Tibial nerve (tissue), 4 donors: ENCODE measurements at regions not wholly inside any gene's neighbourhood (a gene's known extent, or its start where the extent isn't known, plus 50 kb on each side); places are given as distances from the start of the nearest gene placed in this dataset.
"Not testable (repeated sequence)": the region's sequence is repeated elsewhere in the genome, so short reads cannot be mapped to it uniquely, and the experiment has no call there.

ENCODE experiments used
- EP300 ChIP-seq, 2 donors: sonication (generic); formaldehyde crosslinking; IDR thresholded peaks; one replicate each; pipeline ENCODE4 v1.6.1; 2017; ENCODE audit warnings: antibody characterized with exemption in 2 of 2, mild to moderate bottlenecking in 1 of 2
- POLR2A ChIP-seq, 2 donors: fragments of 450-650 bp; IDR thresholded peaks; one replicate each; pipeline ENCODE4 v1.6.1; 2017; ENCODE audit warnings: antibody characterized with exemption in 2 of 2, mild to moderate bottlenecking in 2 of 2, moderate library complexity in 2 of 2
- TF ChIP-seq, protein P1 (sequence below), 5 experiments: fragments of 200-600 bp in 3 of 5; fragments of 450-650 bp in 2 of 5; sonication (generic) in 3 of 5; IDR thresholded peaks; one replicate each; pipeline ENCODE4 v1.5.1; 2016 to 2019; ENCODE audit warnings: antibody characterized with exemption in 5 of 5, mild to moderate bottlenecking in 3 of 5, moderate library complexity in 2 of 5

DNA sequence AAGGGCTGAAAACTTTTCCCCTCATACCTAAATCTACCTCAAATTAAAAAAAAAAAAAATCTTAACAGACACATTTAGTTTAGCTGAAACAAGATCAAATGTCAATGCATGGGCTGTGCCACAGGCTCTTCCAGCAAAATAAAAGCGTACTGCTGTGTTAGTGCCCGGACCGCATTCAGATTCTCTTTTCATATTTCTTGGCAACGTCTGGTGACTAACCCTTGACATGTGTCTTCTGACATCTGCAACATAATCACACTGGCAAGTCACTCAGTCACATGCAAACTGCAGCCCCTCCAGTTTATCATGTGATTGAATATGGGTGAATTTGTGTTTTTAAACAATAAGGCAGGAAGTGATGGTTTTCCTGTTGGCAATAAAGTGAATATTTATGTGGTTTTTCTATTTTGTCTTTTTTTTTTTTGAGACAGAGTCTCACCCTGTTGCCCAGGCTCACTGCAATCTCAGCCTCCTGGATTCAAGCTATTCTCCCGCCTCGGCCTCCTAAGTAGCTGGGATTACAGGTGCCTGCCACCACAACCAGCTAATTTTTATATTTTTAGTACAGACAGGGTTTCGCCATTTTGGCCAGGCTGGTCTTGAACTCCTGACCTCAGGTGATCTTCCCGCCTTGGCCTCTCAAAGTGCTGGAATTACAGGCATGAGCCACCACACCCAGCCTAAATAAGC, 75.2 kb downstream of the CLEC18A start:
- TF ChIP-seq, protein P1, sequence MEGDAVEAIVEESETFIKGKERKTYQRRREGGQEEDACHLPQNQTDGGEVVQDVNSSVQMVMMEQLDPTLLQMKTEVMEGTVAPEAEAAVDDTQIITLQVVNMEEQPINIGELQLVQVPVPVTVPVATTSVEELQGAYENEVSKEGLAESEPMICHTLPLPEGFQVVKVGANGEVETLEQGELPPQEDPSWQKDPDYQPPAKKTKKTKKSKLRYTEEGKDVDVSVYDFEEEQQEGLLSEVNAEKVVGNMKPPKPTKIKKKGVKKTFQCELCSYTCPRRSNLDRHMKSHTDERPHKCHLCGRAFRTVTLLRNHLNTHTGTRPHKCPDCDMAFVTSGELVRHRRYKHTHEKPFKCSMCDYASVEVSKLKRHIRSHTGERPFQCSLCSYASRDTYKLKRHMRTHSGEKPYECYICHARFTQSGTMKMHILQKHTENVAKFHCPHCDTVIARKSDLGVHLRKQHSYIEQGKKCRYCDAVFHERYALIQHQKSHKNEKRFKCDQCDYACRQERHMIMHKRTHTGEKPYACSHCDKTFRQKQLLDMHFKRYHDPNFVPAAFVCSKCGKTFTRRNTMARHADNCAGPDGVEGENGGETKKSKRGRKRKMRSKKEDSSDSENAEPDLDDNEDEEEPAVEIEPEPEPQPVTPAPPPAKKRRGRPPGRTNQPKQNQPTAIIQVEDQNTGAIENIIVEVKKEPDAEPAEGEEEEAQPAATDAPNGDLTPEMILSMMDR (IDR thresholded peaks at IDR 0.05) = not testable (repeated sequence)
- TF ChIP-seq EP300 (IDR thresholded peaks at IDR 0.05) = peak; percentile 30 to 39
- not testable (repeated sequence) for TF ChIP-seq POLR2A (IDR thresholded peaks at IDR 0.05)
